Suprapubic skin (tissue), 3 donors: ENCODE measurements at regions not wholly inside any gene's neighbourhood (a gene's known extent, or its start where the extent isn't known, plus 50 kb on each side); places are given as distances from the start of the nearest gene placed in this dataset.

Source experiments
- POLR2AphosphoS5 ChIP-seq, 3 donors: sonication (generic); formaldehyde crosslinking; IDR thresholded peaks; one replicate each; pipeline ENCODE4 v1.6.1; 2017; ENCODE audit warnings: antibody characterized with exemption in 3 of 3
- TF ChIP-seq, protein P1 (sequence below), 2 donors: fragments of 200-600 bp in 1 of 2; fragments of 450-650 bp in 1 of 2; sonication (generic) in 1 of 2; IDR thresholded peaks; one replicate each; pipeline ENCODE4 v1.5.1; 2016 to 2019; ENCODE audit warnings: antibody characterized with exemption in 2 of 2, mild to moderate bottlenecking in 1 of 2, moderate library complexity in 1 of 2

DNA sequence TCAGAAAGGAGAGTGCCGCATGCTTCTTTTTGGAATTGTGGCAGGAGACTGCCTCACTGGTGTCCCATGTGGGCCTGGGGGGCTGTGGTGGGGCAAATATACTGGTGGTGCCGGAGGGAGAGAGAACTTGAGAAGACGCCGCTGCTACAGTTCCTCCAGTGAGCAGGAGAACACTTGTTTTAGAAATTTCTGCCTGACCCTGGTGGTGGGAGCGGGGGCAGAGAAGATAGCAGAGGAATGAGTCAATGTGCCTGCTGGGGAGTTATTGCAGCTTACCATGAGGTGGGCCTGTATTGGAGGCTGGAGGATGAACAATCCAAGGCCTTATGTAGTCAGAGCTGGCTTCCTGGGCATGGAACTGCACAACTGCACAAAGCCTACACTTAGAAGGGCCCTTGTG, 211.8 kb downstream of the SNAPC1 start:
- no peak for TF ChIP-seq POLR2AphosphoS5 (IDR thresholded peaks at IDR 0.05)
- TF ChIP-seq, protein P1, sequence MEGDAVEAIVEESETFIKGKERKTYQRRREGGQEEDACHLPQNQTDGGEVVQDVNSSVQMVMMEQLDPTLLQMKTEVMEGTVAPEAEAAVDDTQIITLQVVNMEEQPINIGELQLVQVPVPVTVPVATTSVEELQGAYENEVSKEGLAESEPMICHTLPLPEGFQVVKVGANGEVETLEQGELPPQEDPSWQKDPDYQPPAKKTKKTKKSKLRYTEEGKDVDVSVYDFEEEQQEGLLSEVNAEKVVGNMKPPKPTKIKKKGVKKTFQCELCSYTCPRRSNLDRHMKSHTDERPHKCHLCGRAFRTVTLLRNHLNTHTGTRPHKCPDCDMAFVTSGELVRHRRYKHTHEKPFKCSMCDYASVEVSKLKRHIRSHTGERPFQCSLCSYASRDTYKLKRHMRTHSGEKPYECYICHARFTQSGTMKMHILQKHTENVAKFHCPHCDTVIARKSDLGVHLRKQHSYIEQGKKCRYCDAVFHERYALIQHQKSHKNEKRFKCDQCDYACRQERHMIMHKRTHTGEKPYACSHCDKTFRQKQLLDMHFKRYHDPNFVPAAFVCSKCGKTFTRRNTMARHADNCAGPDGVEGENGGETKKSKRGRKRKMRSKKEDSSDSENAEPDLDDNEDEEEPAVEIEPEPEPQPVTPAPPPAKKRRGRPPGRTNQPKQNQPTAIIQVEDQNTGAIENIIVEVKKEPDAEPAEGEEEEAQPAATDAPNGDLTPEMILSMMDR (IDR thresholded peaks at IDR 0.05), result no peak
